K562 (cell line): ENCODE measurements at regions not wholly inside any gene's neighbourhood (a gene's known extent, or its start where the extent isn't known, plus 50 kb on each side); places are given as distances from the start of the nearest gene placed in this dataset.

Experiments used
- ATAC-seq: fragments of 200-7000 bp; cut with Tn5 transposase; 3 replicates; pipeline ENCODE4 v1.9.1; 2020; ENCODE audit warnings: moderate library complexity
- BruUV-seq: library from RNA; stranded (reverse); fragments of 400-500 nt; replicated peaks from 2 replicates; lab custom pipeline; 2021; lab: Mats Ljungman, UMichigan
- CTCF ChIA-PET: fragments of 300-600 bp; formaldehyde crosslinking; extraction: SDS; loops from one replicate; lab custom pipeline; 2021; ENCODE audit warnings: low intra/inter-chr PET ratio; lab: Yijun Ruan, JAX
- POLR2A ChIA-PET: fragments of 300-600, 350-650 bp; sonication (Branson Sonifier 250); formaldehyde crosslinking; extraction: SDS; loops from one replicate; lab custom pipeline; 2021; ENCODE audit warnings: antibody characterized with exemption, inconsistent platforms; lab: Yijun Ruan, JAX
- DNase-seq, 4 experiments: peaks; one replicate each; pipeline versions ENCODE4 v3.0.0 to v3.0.0-alpha.2; 2011 to 2018; ENCODE audit warnings: low spot score in 3 of 4, mixed read lengths in 3 of 4; ENCODE audit errors: extremely low read depth in 1 of 4
- FAIRE-seq: peaks from 2 replicates; lab custom pipeline; 2011; peaks lifted over from hg19 to GRCh38; lab: Jason Lieb, UNC
- H2AFZ ChIP-seq: 2 replicates; pipeline ENCODE4 v1.6.0; 2011; ENCODE audit warnings: low read depth, low read length, control low read depth, inconsistent platforms
- H3K27ac ChIP-seq: fragments of 200-600 bp; 3 replicates; pipeline ENCODE4 v1.8.0; 2011; ENCODE audit warnings: low read depth, mild to moderate bottlenecking, control low read depth, inconsistent platforms, low read length, moderate library complexity, mixed read lengths; ENCODE audit errors: extremely low read depth
- H3K27me3 ChIP-seq, 2 experiments: fragments of 300-600 bp in 1 of 2; 2 replicates in 1 of 2; 3 replicates in 1 of 2; pipeline versions ENCODE4 v1.6.0 to v1.8.0; 2011; ENCODE audit warnings: inconsistent platforms in 2 of 2, low read length in 2 of 2, mild to moderate bottlenecking in 1 of 2, mixed read lengths in 1 of 2, moderate library complexity in 1 of 2; ENCODE audit not compliant: control insufficient read depth in 2 of 2, insufficient read depth in 2 of 2
- H3K36me3 ChIP-seq: fragments of 300-600 bp; 3 replicates; pipeline ENCODE4 v1.8.0; 2011; ENCODE audit warnings: mild to moderate bottlenecking, low read length, inconsistent platforms; ENCODE audit not compliant: control insufficient read depth, insufficient read depth
- H3K4me1 ChIP-seq, 2 experiments: fragments of 200-600 bp in 1 of 2; replicated peaks in 1 of 2; 2 replicates in 1 of 2; 3 replicates in 1 of 2; pipeline versions ENCODE4 v1.5.1 to v1.8.0; 2011; ENCODE audit warnings: inconsistent platforms in 2 of 2, low read length in 2 of 2, mild to moderate bottlenecking in 1 of 2, mixed read lengths in 1 of 2, moderate library complexity in 1 of 2; ENCODE audit not compliant: control insufficient read depth in 2 of 2, insufficient read depth in 2 of 2
- H3K4me2 ChIP-seq: 2 replicates; pipeline ENCODE4 v1.6.1; 2011; ENCODE audit warnings: low read length, control low read depth, inconsistent platforms, mixed read lengths; ENCODE audit not compliant: insufficient read depth
- H3K4me3 ChIP-seq: fragments of 200-600 bp; sonication (generic), shearing (Covaris generic); 2 replicates; pipeline ENCODE4 v1.5.1; 2016; ENCODE audit warnings: control low read depth, inconsistent platforms
- H3K79me2 ChIP-seq: fragments of 200-600 bp; 3 replicates; pipeline ENCODE4 v1.8.0; 2011; ENCODE audit warnings: low read length, inconsistent platforms; ENCODE audit not compliant: control insufficient read depth, insufficient read depth
- H3K9ac ChIP-seq, 2 experiments: 2 replicates each; pipeline versions ENCODE4 v1.6.0 to v1.6.1; 2011; ENCODE audit warnings: low read depth in 2 of 2, low read length in 2 of 2, control low read depth in 1 of 2, inconsistent platforms in 1 of 2, mild to moderate bottlenecking in 1 of 2, mixed read lengths in 1 of 2; ENCODE audit not compliant: insufficient read depth in 1 of 2
- H3K9me1 ChIP-seq: one replicate; pipeline ENCODE4 v1.6.0; 2011; ENCODE audit warnings: inconsistent platforms, mild to moderate bottlenecking, low read length, moderate library complexity; ENCODE audit not compliant: control insufficient read depth, insufficient read depth
- H3K9me3 ChIP-seq: replicated peaks from 2 replicates; pipeline ENCODE4 v1.5.1; 2011; ENCODE audit warnings: low read depth, low read length, inconsistent platforms; ENCODE audit not compliant: control insufficient read depth, insufficient read depth
- H4K20me1 ChIP-seq: replicated peaks from 2 replicates; pipeline ENCODE4 v1.6.1; 2011; ENCODE audit warnings: low read length, inconsistent platforms, mixed read lengths; ENCODE audit not compliant: control insufficient read depth, insufficient read depth
- CCAR2 ChIP-seq: fragments of 200-400 bp; formaldehyde crosslinking; IDR thresholded peaks from 2 replicates; pipeline ENCODE4 v1.6.1; 2017; ENCODE audit warnings: mild to moderate bottlenecking, low read depth, low read length
- DMBX1 ChIP-seq: fragments of 250-450 bp; sonication (Bioruptor Pico); IDR thresholded peaks from 2 replicates; pipeline ENCODE4 v1.8.0; 2022; ENCODE audit warnings: inconsistent platforms, mild to moderate bottlenecking, moderate library complexity, borderline replicate concordance
- DPF2 ChIP-seq: fragments of 450-650 bp; IDR thresholded peaks from 2 replicates; pipeline ENCODE4 v1.6.1; 2016
- EWSR1 ChIP-seq: fragments of 450-650 bp; IDR thresholded peaks from 2 replicates; pipeline ENCODE4 v1.6.1; 2018; ENCODE audit warnings: borderline replicate concordance, mild to moderate bottlenecking, low read depth, moderate library complexity; ENCODE audit not compliant: partially characterized antibody
- FOXA1 ChIP-seq: fragments of 450-650 bp; IDR thresholded peaks from 2 replicates; pipeline ENCODE4 v1.6.1; 2016; ENCODE audit warnings: mild to moderate bottlenecking, borderline replicate concordance
- FOXP1 ChIP-seq: sonication (generic); formaldehyde crosslinking; IDR thresholded peaks from 2 replicates; pipeline ENCODE4 v1.8.0; 2022; ENCODE audit warnings: mild to moderate bottlenecking, missing genetic modification reagents
- GTF2A2 ChIP-seq: IDR thresholded peaks from 2 replicates; pipeline ENCODE4 v1.6.1; 2016; ENCODE audit warnings: mild to moderate bottlenecking, missing genetic modification characterization, missing compliant biosample characterization
- NCOA6 ChIP-seq: fragments of 450-650 bp; IDR thresholded peaks from 2 replicates; pipeline ENCODE4 v1.6.1; 2017; ENCODE audit warnings: mild to moderate bottlenecking
- PHB2 ChIP-seq: fragments of 450-650 bp; IDR thresholded peaks from 2 replicates; pipeline ENCODE4 v1.6.1; 2017; ENCODE audit warnings: low read depth
- PHTF2 ChIP-seq: fragments of 250-450 bp; sonication (Bioruptor Pico); IDR thresholded peaks from 2 replicates; pipeline ENCODE4 v1.5.0; 2021; ENCODE audit warnings: mild to moderate bottlenecking
- POLR3G ChIP-seq: IDR thresholded peaks from 2 replicates; pipeline ENCODE4 v1.6.1; 2011; ENCODE audit not compliant: insufficient read length, insufficient replicate concordance; ENCODE audit errors: extremely low read depth
- RBM17 ChIP-seq: fragments of 200-400 bp; formaldehyde crosslinking; IDR thresholded peaks from 2 replicates; pipeline ENCODE4 v1.6.1; 2017; ENCODE audit warnings: low read depth, mild to moderate bottlenecking, low read length, borderline replicate concordance
- TFAM ChIP-seq: fragments of 250-450 bp; sonication (Bioruptor Pico); conservative IDR thresholded peaks from 2 replicates; pipeline ENCODE4 v1.5.0; 2021; ENCODE audit warnings: mild to moderate bottlenecking, moderate library complexity
- ZC3H11A ChIP-seq: IDR thresholded peaks from 2 replicates; pipeline ENCODE4 v1.6.1; 2012; ENCODE audit warnings: low read depth, low read length, improper control_type of control experiment
- ZNF740 ChIP-seq, 3 experiments: fragments of 200-800 bp in 1 of 3; sonication (Bioruptor generic) in 1 of 3; sonication (generic) in 1 of 3; formaldehyde crosslinking in 1 of 3; IDR thresholded peaks; 2 replicates each; pipeline versions ENCODE4 v1.6.1 to v1.8.0; 2016 to 2022; ENCODE audit warnings: mild to moderate bottlenecking in 2 of 3, missing compliant biosample characterization in 2 of 3, missing genetic modification characterization in 2 of 3, missing genetic modification reagents in 1 of 3
- WGBS: fragments of 100-300 bp; shearing (Covaris generic); methylation state at CpG from one replicate; pipeline ENCODE4 v1.1.6; 2016; ENCODE audit warnings: low coverage, mixed read lengths; ENCODE audit not compliant: insufficient coverage; ENCODE audit errors: missing lambda C conversion rate; 5-methylcytosine and 5-hydroxymethylcytosine counted together
- in situ Hi-C: fragments of 300-500 bp; cut with MboI; formaldehyde crosslinking; loops from 4 replicates; pipeline ENCODE4 v1.15.0; 2018; ENCODE audit warnings: inconsistent platforms, mixed read lengths
- intact Hi-C: fragments of 100-400 bp; cut with micrococcal nuclease; formaldehyde crosslinking; loops from 2 replicates; pipeline ENCODE4 v1.14.2; 2022
- TF ChIP-seq, protein P1 (sequence below): IDR thresholded peaks from 2 replicates; pipeline ENCODE4 v1.6.1; 2012; ENCODE audit warnings: low read depth, low read length, improper control_type of control experiment, borderline replicate concordance
- TF ChIP-seq, protein P2 (sequence below): fragments of 450-650 bp; IDR thresholded peaks from 2 replicates; pipeline ENCODE4 v1.6.1; 2016

GRCh38 chr22:49626361-49627216 lies 201.1 kb downstream of the BRD1 start:
- H3K9ac ChIP-seq = no peak overlapping the region
- H4K20me1 ChIP-seq = peaks cover 33% of the 10 kb centered on the region
- H3K27me3 ChIP-seq = no peaks in the 10 kb centered on the region
- DNase-seq (no peak), ATAC-seq (no peak), FAIRE-seq (no peak)
- H3K4me3 ChIP-seq = no peak overlapping the region
- peaks cover 51% of the 10 kb centered on the region for H3K79me2 ChIP-seq
- intact Hi-C loops (no loop called here), in situ Hi-C loops (no loop called here)
- H3K4me2 ChIP-seq = no peak overlapping the region
- ChIA-PET POLR2A (no interaction called here), CTCF (no interaction called here)
- no peak overlapping the region for H2AFZ ChIP-seq
- no peaks in the 10 kb centered on the region for H3K9me3 ChIP-seq
- H3K9me1 ChIP-seq = no peaks in the 10 kb centered on the region
- no TSS peak for BruUV-seq
- peaks cover 0 to 44% of the 10 kb centered on the region in 2 experiments; a peak in 2 of 5 replicates for H3K4me1 ChIP-seq
- WGBS = 97% methylated on average over 11 of the region's 20 CpGs
- peaks cover 16% of the 10 kb centered on the region; the same call in 2 of the 3 replicates for H3K36me3 ChIP-seq
- no peak overlapping the region for H3K27ac ChIP-seq
- no peak for TF ChIP-seq POLR3G
- TF ChIP-seq RBM17 = no peak
- TF ChIP-seq EWSR1 = no peak
- TF ChIP-seq ZC3H11A = no peak
- TF ChIP-seq FOXA1 = no peak
- no peak for TF ChIP-seq PHTF2
- no peak for TF ChIP-seq TFAM (CRISPR knock-in tag)
- TF ChIP-seq GTF2A2 (tag) = no peak
- TF ChIP-seq, protein P1, sequence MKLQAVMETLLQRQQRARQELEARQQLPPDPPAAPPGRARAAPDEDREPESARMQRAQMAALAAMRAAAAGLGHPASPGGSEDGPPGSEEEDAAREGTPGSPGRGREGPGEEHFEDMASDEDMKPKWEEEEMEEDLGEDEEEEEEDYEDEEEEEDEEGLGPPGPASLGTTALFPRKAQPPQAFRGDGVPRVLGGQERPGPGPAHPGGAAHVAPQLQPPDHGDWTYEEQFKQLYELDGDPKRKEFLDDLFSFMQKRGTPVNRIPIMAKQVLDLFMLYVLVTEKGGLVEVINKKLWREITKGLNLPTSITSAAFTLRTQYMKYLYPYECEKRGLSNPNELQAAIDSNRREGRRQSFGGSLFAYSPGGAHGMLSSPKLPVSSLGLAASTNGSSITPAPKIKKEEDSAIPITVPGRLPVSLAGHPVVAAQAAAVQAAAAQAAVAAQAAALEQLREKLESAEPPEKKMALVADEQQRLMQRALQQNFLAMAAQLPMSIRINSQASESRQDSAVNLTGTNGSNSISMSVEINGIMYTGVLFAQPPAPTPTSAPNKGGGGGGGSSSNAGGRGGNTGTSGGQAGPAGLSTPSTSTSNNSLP = no peak
- TF ChIP-seq ZNF740 (CRISPR knock-in tag; IDR thresholded peaks at IDR 0.05) = no peak
- no peak for TF ChIP-seq ZNF740 (tag; IDR thresholded peaks at IDR 0.05)
- TF ChIP-seq NCOA6 = no peak
- TF ChIP-seq CCAR2 = no peak
- no peak for TF ChIP-seq FOXP1 (CRISPR knock-in tag)
- TF ChIP-seq DMBX1 (CRISPR knock-in tag) = no peak
- TF ChIP-seq, protein P2, sequence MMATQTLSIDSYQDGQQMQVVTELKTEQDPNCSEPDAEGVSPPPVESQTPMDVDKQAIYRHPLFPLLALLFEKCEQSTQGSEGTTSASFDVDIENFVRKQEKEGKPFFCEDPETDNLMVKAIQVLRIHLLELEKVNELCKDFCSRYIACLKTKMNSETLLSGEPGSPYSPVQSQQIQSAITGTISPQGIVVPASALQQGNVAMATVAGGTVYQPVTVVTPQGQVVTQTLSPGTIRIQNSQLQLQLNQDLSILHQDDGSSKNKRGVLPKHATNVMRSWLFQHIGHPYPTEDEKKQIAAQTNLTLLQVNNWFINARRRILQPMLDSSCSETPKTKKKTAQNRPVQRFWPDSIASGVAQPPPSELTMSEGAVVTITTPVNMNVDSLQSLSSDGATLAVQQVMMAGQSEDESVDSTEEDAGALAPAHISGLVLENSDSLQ = no peak
- no peak for TF ChIP-seq DPF2
- TF ChIP-seq PHB2 = no peak
